Cardiac muscle cell (in vitro differentiated cells and primary cell): ENCODE measurements at regions not wholly inside any gene's neighbourhood (a gene's known extent, or its start where the extent isn't known, plus 50 kb on each side); places are given as distances from the start of the nearest gene placed in this dataset.

Experiments used
- DNase-seq, 2 donors: peaks; one replicate each; pipeline versions ENCODE4 v3.0.0 to v3.0.0-alpha.2; 2010 to 2017; ENCODE audit warnings: low read depth in 1 of 2, low spot score in 1 of 2
- H3K27ac ChIP-seq: fragments of 200-600 bp; sonication (generic); 2 replicates; pipeline ENCODE4 v1.5.1; 2016
- H3K27me3 ChIP-seq: fragments of 200-600 bp; sonication (generic); 2 replicates; pipeline ENCODE4 v1.6.0; 2016; ENCODE audit warnings: control low read depth
- H3K36me3 ChIP-seq: fragments of 200-600 bp; sonication (generic); 2 replicates; pipeline ENCODE4 v1.5.1; 2016; ENCODE audit warnings: control low read depth
- H3K4me1 ChIP-seq: fragments of 200-600 bp; sonication (generic); 2 replicates; pipeline ENCODE4 v1.8.1; 2017; ENCODE audit warnings: low read depth, mild to moderate bottlenecking, mixed run types
- H3K4me3 ChIP-seq: fragments of 200-600 bp; sonication (generic); 2 replicates; pipeline ENCODE4 v1.5.1; 2016; ENCODE audit warnings: mild to moderate bottlenecking
- H3K9me3 ChIP-seq: fragments of 200-600 bp; sonication (generic); 2 replicates; pipeline ENCODE4 v1.5.1; 2017; ENCODE audit warnings: low read depth, mild to moderate bottlenecking, control low read depth
- TF ChIP-seq, protein P1 (sequence below): IDR thresholded peaks from 2 replicates; pipeline ENCODE4 v1.5.1; 2012; ENCODE audit warnings: low read depth, mild to moderate bottlenecking, low read length

DNA sequence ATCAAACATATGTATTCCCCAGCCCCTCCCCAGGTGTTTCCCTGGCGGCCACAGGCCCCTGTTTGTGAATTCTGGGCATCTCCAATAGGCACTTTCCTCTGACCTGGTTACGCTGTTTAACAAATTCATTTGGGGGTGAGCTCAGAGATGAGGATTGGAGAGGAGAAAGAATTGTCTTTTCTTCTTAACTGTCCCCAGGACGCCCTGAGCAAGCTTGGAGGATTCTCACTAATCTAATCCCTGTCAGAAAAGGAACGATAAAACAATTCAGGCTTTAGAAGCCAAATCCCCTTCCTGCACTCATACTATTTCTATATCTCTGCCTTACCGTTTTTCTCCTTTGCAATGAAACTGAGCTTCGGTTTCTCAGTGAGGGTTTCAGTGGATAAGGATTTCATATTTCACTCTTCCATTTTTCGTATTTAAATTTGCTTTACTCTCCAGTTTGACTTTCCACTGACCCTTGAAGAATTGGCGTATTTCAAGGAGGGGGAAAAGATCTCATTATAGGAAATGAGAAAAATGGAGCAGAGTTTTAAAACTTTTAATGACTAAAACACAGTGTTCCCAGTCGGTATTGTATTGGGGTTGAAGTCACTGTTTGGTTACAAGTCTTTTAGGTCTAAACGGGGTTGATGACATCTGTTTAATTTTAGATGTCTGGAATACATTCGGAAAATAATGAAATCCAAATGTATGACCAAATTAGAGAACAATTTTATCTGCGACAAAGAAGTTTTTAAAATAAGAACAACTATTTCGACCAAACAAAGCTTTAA is 180.1 kb downstream of the MACROH2A1 start:
- Histone ChIP-seq H3K36me3 (no peaks in the 10 kb centered on the region), H3K4me3 (no peak overlapping the region), H3K9me3 (no peaks in the 10 kb centered on the region), H3K27me3 (peaks cover 90% of the 10 kb centered on the region), H3K4me1 (no peaks in the 10 kb centered on the region), H3K27ac (no peak overlapping the region)
- TF ChIP-seq, protein P1, sequence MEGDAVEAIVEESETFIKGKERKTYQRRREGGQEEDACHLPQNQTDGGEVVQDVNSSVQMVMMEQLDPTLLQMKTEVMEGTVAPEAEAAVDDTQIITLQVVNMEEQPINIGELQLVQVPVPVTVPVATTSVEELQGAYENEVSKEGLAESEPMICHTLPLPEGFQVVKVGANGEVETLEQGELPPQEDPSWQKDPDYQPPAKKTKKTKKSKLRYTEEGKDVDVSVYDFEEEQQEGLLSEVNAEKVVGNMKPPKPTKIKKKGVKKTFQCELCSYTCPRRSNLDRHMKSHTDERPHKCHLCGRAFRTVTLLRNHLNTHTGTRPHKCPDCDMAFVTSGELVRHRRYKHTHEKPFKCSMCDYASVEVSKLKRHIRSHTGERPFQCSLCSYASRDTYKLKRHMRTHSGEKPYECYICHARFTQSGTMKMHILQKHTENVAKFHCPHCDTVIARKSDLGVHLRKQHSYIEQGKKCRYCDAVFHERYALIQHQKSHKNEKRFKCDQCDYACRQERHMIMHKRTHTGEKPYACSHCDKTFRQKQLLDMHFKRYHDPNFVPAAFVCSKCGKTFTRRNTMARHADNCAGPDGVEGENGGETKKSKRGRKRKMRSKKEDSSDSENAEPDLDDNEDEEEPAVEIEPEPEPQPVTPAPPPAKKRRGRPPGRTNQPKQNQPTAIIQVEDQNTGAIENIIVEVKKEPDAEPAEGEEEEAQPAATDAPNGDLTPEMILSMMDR: no peak
- no peak for DNase-seq

DNA sequence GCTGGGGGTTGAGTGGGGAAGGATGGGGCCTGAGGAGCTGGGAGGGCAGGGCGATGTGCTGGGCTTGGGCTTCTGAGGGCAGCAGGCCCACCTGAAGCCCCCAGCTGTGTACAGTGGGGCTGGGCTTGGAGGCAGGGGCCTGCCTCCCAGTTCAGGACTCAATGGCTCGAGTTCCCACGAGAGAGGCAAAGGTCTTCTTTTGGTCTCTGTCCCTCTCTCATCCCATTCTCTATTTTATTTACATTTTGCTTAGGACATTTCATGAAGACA is 180.6 kb downstream of the MACROH2A1 start:
- no peak for DNase-seq
- no peak overlapping the region for H3K4me3 ChIP-seq
- H3K4me1 ChIP-seq: no peaks in the 10 kb centered on the region
- H3K9me3 ChIP-seq: no peaks in the 10 kb centered on the region
- H3K27me3 ChIP-seq: peaks cover 90% of the 10 kb centered on the region
- TF ChIP-seq, protein P1: no peak
- H3K36me3 ChIP-seq: no peaks in the 10 kb centered on the region
- no peak overlapping the region for H3K27ac ChIP-seq

DNA sequence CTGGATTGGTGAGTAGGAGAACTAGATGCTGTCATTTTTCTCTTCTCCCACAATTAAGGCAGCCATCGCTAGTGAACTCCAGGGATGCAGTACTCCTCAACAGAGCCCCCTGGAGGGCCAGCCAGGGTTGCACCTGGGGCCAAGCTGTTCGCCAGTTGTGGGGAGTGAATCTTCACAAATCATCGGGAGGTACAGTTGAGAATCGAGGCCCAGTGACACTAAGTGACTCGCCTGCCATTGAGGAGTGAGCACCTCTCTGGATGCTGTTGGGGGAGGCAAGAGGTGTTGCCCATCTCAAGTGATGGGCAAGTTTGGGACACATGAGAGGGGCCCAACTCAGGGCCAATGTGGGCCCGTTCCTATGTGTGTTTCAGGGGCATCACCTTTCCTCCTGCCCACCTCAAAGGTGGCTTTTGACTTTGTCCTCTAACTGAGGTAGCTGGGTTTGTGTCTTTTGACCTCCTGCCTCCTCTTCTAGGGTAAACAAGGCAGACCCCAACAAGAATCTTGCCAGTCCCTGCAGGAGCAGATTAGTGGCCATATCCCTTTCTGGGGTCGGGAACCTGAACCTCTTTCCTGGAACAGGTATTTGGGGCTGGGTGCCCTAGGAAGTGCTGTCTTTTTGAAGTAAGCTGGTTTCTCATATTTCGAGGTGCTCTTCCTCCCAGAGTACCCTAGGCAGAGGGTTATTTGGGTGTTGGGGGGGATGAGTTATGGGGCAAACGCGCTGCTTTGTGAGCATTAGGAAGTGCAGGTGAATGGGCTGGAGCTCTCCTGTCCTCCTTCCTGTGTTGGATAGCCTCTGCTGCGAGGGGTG is 181.2 kb downstream of the MACROH2A1 start:
- DNase-seq: no peak

DNA sequence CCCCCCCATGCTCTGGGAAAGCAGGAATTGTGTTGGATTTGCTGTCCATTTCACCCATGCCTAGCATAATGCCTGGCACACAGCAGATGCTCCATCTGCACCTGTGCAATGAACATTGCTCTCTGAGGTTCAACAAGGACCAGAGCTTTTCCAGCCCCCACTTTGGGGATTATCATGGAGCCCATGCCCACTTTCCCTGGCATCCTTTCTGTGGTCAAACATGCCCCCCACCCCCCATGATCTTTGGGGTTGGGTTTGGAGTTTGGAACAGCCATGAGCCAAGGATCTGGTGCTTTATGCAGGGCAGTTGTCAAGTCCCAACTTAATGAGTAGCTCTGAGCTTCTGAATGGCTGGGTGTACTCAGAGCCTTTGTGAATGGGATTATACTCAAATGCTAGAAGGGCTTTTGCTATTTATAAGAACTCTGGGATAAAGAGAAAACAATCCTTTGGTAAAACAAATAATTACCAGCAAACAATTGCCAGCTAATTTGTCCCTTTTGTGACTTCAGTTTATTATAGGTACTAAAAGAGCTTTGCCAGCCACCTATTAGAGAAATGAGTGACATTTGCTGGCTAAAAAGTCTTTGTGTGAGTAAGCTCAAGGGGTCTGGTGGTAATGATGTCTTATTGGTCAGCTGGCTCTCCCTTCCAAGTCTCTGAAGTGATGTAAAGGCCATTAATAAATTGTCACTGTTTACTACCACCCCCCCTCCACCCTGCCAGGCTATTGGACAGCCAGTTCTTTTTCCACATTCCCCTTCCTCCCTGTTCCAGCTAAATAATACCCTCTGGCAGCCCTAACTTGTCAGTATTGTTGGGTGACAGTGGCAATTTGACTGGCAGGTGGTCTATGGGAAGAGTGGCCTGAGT is 182.3 kb downstream of the MACROH2A1 start:
- H3K27me3 ChIP-seq: peaks cover 92% of the 10 kb centered on the region
- TF ChIP-seq, protein P1: no peak
- H3K36me3 ChIP-seq: no peaks in the 10 kb centered on the region
- no peak for DNase-seq
- no peak overlapping the region for H3K4me3 ChIP-seq
- H3K9me3 ChIP-seq: no peaks in the 10 kb centered on the region
- H3K4me1 ChIP-seq: no peaks in the 10 kb centered on the region
- no peak overlapping the region for H3K27ac ChIP-seq

More for the DNA sequence above, 181.2 kb downstream of the MACROH2A1 start:
- Histone ChIP-seq H3K27ac (no peak overlapping the region), H3K27me3 (peaks cover 90% of the 10 kb centered on the region), H3K4me3 (no peak overlapping the region), H3K36me3 (no peaks in the 10 kb centered on the region), H3K9me3 (no peaks in the 10 kb centered on the region), H3K4me1 (no peaks in the 10 kb centered on the region)
- TF ChIP-seq, protein P1: no peak

DNA sequence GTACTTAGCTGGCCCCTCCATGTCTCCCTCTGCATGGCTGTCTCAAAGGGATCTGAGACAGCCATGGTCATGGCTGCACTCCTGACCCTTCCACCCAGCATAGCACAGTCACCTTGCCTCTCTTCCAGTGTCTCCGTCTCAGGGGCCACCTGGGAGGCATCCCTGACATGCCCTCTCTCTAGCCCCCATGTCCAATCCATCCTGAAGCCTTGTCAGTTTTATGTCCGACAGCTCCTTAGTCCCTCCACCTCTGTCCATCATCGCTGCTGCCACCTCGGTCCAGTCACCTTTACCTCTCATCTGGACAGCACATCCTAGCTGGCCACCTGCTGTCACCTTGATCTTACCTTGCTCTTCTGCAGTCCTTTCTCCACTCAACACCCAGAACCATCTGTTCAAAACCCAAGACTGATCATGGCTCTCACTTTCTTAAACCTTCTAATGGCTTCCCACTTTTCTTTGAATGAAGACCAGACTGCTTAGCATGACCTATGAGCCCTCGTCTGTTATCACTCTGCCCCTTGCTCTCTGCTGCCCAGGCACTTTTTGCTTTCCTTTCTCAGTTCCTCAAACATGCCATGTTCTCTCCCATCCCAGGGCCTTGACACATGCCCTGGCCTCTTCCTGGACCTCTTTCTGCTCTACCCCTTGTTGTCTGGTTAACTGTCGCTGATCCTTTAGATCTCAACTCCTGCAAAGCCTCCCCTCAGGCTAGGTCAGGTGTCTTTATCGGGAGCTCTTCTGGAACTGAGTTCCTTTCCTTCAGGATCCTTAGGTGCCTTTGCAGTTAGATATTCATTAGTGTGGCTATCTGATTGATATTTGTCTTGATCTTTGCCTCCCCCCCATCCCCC is 181.8 kb upstream of the PITX1 start:
- Histone ChIP-seq H3K36me3 (no peaks in the 10 kb centered on the region), H3K27me3 (peaks cover 92% of the 10 kb centered on the region), H3K4me3 (no peak overlapping the region), H3K4me1 (no peaks in the 10 kb centered on the region), H3K27ac (no peak overlapping the region), H3K9me3 (no peaks in the 10 kb centered on the region)
- TF ChIP-seq, protein P1: no peak
- no peak for DNase-seq
